Esophagus squamous epithelium (tissue), 4 donors: ENCODE measurements at regions not wholly inside any gene's neighbourhood (a gene's known extent, or its start where the extent isn't known, plus 50 kb on each side); places are given as distances from the start of the nearest gene placed in this dataset.

ENCODE experiments used
- POLR2A ChIP-seq, 4 donors: fragments of 450-650 bp; IDR thresholded peaks; one replicate each; pipeline ENCODE4 v1.6.1; 2017; ENCODE audit warnings: antibody characterized with exemption in 4 of 4, mild to moderate bottlenecking in 4 of 4, moderate library complexity in 3 of 4
- TF ChIP-seq, protein P1 (sequence below), 6 experiments: fragments of 450-650 bp in 4 of 6; fragments of 200-600 bp in 2 of 6; sonication (generic) in 2 of 6; IDR thresholded peaks; one replicate each; pipeline ENCODE4 v1.5.1; 2016 to 2019; ENCODE audit warnings: antibody characterized with exemption in 6 of 6, mild to moderate bottlenecking in 4 of 6, moderate library complexity in 4 of 6

DNA sequence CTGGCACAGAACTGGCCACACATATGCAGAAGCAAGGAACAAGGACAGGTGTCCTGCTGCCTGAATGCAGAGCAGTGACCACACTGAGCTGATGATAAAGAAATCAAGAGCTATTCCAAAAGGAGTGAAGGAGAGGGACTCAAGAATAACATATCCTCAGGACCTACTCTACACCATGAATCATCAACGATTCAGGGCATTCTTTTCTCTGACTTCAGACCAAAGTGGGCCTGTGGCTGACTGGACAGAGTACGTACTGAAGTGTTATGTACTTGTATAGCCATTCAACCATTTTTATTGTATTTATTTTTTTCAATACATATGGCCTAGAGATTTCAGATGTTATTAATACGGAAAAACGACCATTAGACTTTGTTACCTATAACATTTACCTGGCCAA is 177.5 kb upstream of the TMTC1 start:
- TF ChIP-seq, protein P1, sequence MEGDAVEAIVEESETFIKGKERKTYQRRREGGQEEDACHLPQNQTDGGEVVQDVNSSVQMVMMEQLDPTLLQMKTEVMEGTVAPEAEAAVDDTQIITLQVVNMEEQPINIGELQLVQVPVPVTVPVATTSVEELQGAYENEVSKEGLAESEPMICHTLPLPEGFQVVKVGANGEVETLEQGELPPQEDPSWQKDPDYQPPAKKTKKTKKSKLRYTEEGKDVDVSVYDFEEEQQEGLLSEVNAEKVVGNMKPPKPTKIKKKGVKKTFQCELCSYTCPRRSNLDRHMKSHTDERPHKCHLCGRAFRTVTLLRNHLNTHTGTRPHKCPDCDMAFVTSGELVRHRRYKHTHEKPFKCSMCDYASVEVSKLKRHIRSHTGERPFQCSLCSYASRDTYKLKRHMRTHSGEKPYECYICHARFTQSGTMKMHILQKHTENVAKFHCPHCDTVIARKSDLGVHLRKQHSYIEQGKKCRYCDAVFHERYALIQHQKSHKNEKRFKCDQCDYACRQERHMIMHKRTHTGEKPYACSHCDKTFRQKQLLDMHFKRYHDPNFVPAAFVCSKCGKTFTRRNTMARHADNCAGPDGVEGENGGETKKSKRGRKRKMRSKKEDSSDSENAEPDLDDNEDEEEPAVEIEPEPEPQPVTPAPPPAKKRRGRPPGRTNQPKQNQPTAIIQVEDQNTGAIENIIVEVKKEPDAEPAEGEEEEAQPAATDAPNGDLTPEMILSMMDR (IDR thresholded peaks at IDR 0.05) = no peak
- TF ChIP-seq POLR2A (IDR thresholded peaks at IDR 0.05) = no peak
